ENCODE measurements at regions not wholly inside any gene's neighbourhood (a gene's known extent, or its start where the extent isn't known, plus 50 kb on each side); places are given as distances from the start of the nearest gene placed in this dataset.

DNA sequence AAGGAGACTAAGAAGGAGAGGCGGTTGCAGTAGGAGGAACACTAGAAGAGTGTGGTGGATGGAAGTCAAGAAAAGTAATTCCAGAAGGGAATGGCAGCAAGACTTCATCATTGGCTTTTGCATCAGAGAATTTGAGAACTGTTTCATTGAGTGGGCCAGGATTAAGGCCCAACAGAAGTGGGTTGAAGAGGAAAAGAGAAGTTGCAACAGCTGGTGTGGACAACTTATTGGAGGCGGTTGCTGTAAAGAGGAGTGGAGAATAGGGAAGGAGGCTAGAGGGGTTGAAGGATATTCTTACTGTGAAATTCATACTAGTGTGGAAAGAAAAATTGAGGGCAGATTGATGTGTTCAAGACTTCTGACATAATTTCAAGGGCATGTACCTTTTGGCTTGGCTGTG lies 168.7 kb upstream of the FN1 start:
- intact Hi-C loops (cut with micrococcal nuclease) = no loop called here
- Histone ChIP-seq H3K27me3 (replicated peaks in 1 of 4; ENCODE audit: control extremely low read depth in 1 of 4, control insufficient read depth in 3 of 4, insufficient read depth in 4 of 4, low read length in 3 of 4) (no peaks in the 10 kb centered on the region), H3K79me2 (ENCODE audit: control insufficient read depth, insufficient read depth, low read length) (no peaks in the 10 kb centered on the region), H3K4me1 (ENCODE audit: control insufficient read depth in 2 of 2, insufficient read depth in 2 of 2, low read length in 2 of 2) (no peaks in the 10 kb centered on the region), H3K9me3 (ENCODE audit: control extremely low read depth in 1 of 3, control insufficient read depth in 2 of 3, insufficient read depth in 1 of 3, low read length in 2 of 3) (no peaks in the 10 kb centered on the region), H2AFZ (ENCODE audit: insufficient read depth, low read depth, low read length, poor library complexity, severe bottlenecking) (no peak overlapping the region), H3K27ac (ENCODE audit: low read length in 2 of 2) (no peak overlapping the region), H3K4me3 (ENCODE audit: control extremely low read depth in 1 of 5, extremely low read depth in 1 of 5, insufficient read depth in 1 of 5, low read depth in 2 of 5, low read length in 4 of 5) (no peak overlapping the region), H3K4me2 (replicated peaks; ENCODE audit: low read depth, low read length, poor library complexity, severe bottlenecking) (no peak overlapping the region), H4K20me1 (ENCODE audit: control insufficient read depth, insufficient read depth, low read length, poor library complexity, severe bottlenecking) (no peaks in the 10 kb centered on the region), H3K9ac (ENCODE audit: low read length) (no peak overlapping the region), H3K36me3 (replicated peaks in 1 of 2; ENCODE audit: control extremely low read depth in 1 of 2, control insufficient read depth in 1 of 2, extremely low read depth in 1 of 2, insufficient read depth in 2 of 2, low read length in 1 of 2) (no peaks in the 10 kb centered on the region)
- POLR2A ChIA-PET = no interaction called here
- Mint-ChIP-seq H3K4me3 (no peak overlapping the region), H3K4me1 (no peaks in the 10 kb centered on the region), H3K27me3 (peaks cover 17% of the 10 kb centered on the region), H3K9me3 (ENCODE audit: insufficient read depth) (no peaks in the 10 kb centered on the region), H3K27ac (no peak overlapping the region)
- DNase-seq = no peak
- TF ChIP-seq, protein P1, sequence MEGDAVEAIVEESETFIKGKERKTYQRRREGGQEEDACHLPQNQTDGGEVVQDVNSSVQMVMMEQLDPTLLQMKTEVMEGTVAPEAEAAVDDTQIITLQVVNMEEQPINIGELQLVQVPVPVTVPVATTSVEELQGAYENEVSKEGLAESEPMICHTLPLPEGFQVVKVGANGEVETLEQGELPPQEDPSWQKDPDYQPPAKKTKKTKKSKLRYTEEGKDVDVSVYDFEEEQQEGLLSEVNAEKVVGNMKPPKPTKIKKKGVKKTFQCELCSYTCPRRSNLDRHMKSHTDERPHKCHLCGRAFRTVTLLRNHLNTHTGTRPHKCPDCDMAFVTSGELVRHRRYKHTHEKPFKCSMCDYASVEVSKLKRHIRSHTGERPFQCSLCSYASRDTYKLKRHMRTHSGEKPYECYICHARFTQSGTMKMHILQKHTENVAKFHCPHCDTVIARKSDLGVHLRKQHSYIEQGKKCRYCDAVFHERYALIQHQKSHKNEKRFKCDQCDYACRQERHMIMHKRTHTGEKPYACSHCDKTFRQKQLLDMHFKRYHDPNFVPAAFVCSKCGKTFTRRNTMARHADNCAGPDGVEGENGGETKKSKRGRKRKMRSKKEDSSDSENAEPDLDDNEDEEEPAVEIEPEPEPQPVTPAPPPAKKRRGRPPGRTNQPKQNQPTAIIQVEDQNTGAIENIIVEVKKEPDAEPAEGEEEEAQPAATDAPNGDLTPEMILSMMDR (IDR thresholded peaks at IDR 0.05) = no peak
- TF ChIP-seq EZH2 (IDR thresholded peaks at IDR 0.05; ENCODE audit: borderline replicate concordance, insufficient read depth, low read depth, low read length, poor library complexity, severe bottlenecking) = no peak
- CTCF ChIA-PET = no interaction called here
- 65% methylated on average over 2 of the region's 2 CpGs for WGBS (ENCODE audit: insufficient coverage)
- ATAC-seq (ENCODE audit: low read depth) = no peak

DNA sequence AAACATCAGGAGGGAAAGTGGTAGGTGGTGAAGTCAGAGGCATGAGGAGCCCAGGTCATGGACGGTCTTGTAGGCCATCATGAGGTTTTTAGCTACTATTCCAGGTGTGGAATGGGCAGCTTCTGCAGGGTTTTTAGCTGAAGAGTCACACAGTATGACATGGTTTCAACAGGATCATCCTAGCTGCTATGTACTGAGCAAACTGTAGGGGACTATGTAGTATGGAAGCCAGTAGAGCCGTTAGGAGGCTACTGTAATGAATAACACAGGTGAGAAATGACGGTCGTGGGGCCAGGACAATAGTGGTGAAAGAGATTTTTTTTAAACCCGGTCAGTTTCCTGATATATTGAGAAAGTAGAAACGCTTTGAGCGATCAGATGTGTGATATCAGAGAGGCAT lies 167.6 kb upstream of the FN1 start:
- 86% methylated on average over 7 of the region's 7 CpGs for WGBS (ENCODE audit: insufficient coverage)
- ATAC-seq (ENCODE audit: low read depth) (no peak), DNase-seq (no peak)
- Histone ChIP-seq H3K27ac (ENCODE audit: low read length in 2 of 2) (no peak overlapping the region), H2AFZ (ENCODE audit: insufficient read depth, low read depth, low read length, poor library complexity, severe bottlenecking) (no peak overlapping the region), H3K27me3 (replicated peaks in 1 of 4; ENCODE audit: control extremely low read depth in 1 of 4, control insufficient read depth in 3 of 4, insufficient read depth in 4 of 4, low read length in 3 of 4) (no peaks in the 10 kb centered on the region), H3K36me3 (replicated peaks in 1 of 2; ENCODE audit: control extremely low read depth in 1 of 2, control insufficient read depth in 1 of 2, extremely low read depth in 1 of 2, insufficient read depth in 2 of 2, low read length in 1 of 2) (no peaks in the 10 kb centered on the region), H3K9ac (ENCODE audit: low read length) (no peak overlapping the region), H3K4me3 (ENCODE audit: control extremely low read depth in 1 of 5, extremely low read depth in 1 of 5, insufficient read depth in 1 of 5, low read depth in 2 of 5, low read length in 4 of 5) (no peak overlapping the region), H3K9me3 (ENCODE audit: control extremely low read depth in 1 of 3, control insufficient read depth in 2 of 3, insufficient read depth in 1 of 3, low read length in 2 of 3) (no peaks in the 10 kb centered on the region), H3K4me1 (ENCODE audit: control insufficient read depth in 2 of 2, insufficient read depth in 2 of 2, low read length in 2 of 2) (no peaks in the 10 kb centered on the region), H3K79me2 (ENCODE audit: control insufficient read depth, insufficient read depth, low read length) (no peaks in the 10 kb centered on the region), H4K20me1 (ENCODE audit: control insufficient read depth, insufficient read depth, low read length, poor library complexity, severe bottlenecking) (no peaks in the 10 kb centered on the region), H3K4me2 (replicated peaks; ENCODE audit: low read depth, low read length, poor library complexity, severe bottlenecking) (no peak overlapping the region)
- no peaks in the 10 kb centered on the region for H3K9me3 Mint-ChIP-seq (ENCODE audit: insufficient read depth)
- H3K27ac Mint-ChIP-seq = no peak overlapping the region
- ChIA-PET POLR2A (no interaction called here), CTCF (no interaction called here)
- no peak overlapping the region for H3K4me3 Mint-ChIP-seq
- no peaks in the 10 kb centered on the region for H3K4me1 Mint-ChIP-seq
- TF ChIP-seq, protein P1 (IDR thresholded peaks at IDR 0.05) = no peak
- no peak for TF ChIP-seq EZH2 (IDR thresholded peaks at IDR 0.05; ENCODE audit: borderline replicate concordance, insufficient read depth, low read depth, low read length, poor library complexity, severe bottlenecking)
- H3K27me3 Mint-ChIP-seq = peaks cover 17% of the 10 kb centered on the region
- intact Hi-C loops (cut with micrococcal nuclease) = no loop called here
